GM21360 (cell line): ENCODE measurements at regions not wholly inside any gene's neighbourhood (a gene's known extent, or its start where the extent isn't known, plus 50 kb on each side); places are given as distances from the start of the nearest gene placed in this dataset.

Experiments used
- ATAC-seq: cut with Tn5 transposase; IDR thresholded peaks from one replicate; pipeline ENCODE4 v1.9.1; 2021; ENCODE audit warnings: mild to moderate bottlenecking, moderate library complexity; ENCODE audit not compliant: unreplicated experiment

DNA sequence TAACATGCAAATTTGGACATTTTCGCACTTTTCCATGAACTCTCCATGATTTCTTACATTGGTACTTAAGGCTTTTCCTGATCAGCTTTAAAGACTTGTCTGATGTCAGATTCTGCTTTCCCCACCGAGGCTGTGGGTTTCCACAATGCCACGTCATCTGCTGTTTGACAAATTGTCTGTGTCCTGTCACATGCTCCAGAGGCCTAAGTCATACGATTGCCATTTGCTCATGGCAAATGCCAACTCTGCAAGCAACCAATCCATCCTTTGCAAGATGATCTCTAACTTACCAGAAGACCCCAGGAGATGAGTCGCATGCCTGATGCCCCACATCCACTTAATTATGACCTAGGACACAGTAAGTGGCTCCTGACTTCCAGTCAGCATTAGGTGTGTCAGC is 556.5 kb downstream of the BMP2 start:
- ATAC-seq = no peak

- ATAC-seq = no peak
Measured at GRCh38 chr20:7327810-7328209, 560.3 kb downstream of the BMP2 start.

- ATAC-seq = no peak
Measured at GRCh38 chr20:7330850-7331249, 563.4 kb downstream of the BMP2 start.

- no peak for ATAC-seq
Measured at GRCh38 chr20:7332169-7332568, 564.7 kb downstream of the BMP2 start.

DNA sequence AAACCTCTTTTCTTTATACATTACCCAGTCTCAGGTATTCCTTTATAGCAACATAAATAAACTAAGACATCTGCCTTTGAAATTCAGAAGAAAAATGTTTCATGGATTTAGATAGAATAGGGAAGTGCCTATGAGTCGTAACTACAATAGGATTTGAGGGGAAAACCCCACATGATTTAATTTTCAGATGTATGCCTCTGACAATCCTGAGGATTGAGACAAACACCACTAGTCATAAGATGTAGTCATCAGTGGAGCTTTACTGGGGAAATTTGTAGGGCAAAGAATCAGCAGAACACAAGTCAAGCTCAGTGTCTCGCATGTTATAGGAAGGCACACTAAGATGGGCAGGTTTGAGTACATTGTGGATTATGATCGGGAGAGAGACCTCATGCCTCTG is 566.4 kb downstream of the BMP2 start:
- no peak for ATAC-seq

GRCh38 chr20:7346026-7346425 is 578.5 kb downstream of the BMP2 start:
- no peak for ATAC-seq

DNA sequence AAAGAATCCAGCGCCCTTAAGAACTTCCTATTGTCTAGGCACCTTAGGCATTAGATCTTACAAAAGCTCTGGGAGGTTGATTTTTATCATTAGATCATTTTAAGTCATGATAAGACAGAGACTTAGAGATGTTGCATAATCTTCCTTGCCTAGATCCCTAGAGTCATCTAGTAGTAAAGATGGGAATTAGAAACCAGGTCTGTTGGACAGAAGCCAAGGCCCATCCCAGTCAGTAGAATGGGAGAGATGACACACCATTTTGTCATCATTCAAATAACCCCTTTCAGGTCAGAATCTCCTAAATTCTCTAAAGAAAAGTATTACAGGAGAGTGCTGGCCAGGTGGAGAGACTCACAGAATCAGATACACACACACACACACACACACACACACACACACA is 579.1 kb downstream of the BMP2 start:
- no peak for ATAC-seq

DNA sequence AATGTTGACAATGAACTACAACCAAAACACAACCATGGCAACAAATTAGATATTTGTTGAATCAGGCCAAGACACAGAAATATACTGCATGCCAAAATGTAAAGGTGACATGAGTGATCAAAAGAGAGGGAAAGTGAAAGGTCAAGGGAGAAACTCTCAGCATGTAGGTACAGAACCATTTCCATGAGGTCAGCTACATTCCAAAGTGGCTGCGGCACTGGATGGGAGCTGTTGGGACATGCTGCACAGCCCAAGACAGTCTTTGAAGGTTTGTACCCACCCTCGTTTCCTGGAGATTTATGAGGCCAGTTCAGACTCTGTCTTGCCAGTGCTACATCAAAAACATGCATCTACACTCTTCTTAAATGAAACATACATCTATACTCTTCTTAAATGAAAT is 579.9 kb downstream of the BMP2 start:
- ATAC-seq = no peak

GRCh38 chr20:7348253-7348652 is 580.8 kb downstream of the BMP2 start:
- ATAC-seq = no peak

DNA sequence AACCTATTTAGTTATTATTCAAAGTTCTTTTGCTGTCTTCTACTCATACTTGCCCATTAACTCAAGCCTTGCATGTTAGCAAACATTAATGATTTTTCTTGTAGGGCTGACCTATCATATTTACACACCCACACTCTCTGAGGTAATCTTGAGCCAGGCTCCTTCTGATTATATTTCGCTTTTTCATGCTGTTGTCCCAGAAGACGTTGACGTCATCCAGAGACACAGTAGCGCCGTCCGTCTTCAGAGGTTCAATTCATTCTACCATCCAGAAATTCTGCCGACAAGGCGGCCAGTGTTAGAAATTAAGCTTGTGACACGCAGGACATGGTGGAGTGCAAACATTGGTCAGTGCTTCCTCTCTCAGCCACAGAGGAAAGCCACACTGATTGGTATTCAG is 584.7 kb downstream of the BMP2 start:
- no peak for ATAC-seq

DNA sequence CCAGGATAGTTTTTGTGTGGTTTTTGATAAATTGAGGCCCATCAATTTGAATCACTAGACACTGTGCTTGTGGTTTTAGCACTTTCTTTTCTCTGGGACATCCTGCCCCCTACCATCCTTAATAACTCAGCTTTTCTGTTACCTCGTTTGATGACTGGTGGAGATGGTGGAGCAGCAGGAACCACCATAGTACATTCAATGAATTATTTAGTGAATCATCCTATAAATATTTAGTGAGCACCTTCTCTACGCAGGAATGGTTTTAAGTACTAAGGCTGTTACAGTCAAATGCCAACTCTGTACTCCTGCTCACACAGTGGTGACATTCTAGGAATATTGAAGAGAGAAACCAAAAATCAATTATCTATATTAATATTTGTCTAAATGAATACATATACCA is 585.2 kb downstream of the HAO1 start:
- no peak for ATAC-seq

- no peak for ATAC-seq
Measured at GRCh38 chr20:7358670-7359069, 581.6 kb downstream of the HAO1 start.

GRCh38 chr20:7359739-7360138 is 580.5 kb downstream of the HAO1 start:
- no peak for ATAC-seq

DNA sequence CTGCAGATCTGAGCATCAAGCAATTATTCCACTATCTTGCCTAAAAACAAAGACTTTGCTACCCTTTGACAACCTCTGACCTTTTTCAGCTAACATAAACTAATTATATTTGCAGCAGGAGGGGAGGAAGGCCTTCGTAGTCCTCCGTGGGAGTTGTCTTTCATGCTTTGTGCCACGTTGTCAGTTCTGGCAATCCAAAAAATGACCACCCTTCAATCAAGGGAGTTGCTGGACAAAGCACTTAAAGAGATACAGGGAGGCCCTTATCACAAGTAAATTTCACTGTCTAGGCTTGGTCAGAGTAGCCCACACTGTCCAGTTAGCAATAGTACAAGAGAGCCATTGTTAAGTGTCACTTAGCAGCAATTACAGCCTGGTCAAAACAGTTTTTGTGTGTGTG is 578.9 kb downstream of the HAO1 start:
- ATAC-seq = no peak

GRCh38 chr20:7361931-7362330 is 578.3 kb downstream of the HAO1 start:
- no peak for ATAC-seq

DNA sequence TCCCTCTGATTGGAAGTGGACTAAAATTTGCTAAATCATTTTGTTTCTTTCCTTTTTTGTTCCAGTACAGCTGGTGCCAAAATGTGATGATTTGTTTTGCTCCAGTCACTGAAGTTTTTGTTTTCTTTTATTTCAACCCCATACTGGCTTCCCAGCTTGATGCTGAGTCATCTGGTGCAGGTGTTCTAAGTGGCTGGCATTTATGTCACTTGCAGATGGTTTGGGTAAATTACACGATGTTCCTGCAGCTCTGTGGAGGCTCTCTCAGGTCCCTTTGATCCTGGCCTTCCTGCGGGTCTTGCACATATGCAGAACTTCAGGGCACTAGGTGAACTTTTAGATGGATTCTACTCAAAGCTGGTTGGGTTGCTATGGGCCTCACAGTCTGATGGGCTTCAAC is 577.7 kb downstream of the HAO1 start:
- no peak for ATAC-seq

GRCh38 chr20:7366189-7366588 is 574.1 kb downstream of the HAO1 start:
- no peak for ATAC-seq

- no peak for ATAC-seq
Measured at GRCh38 chr20:7371518-7372163, 568.6 kb downstream of the HAO1 start.

- ATAC-seq = no peak
Measured at GRCh38 chr20:7375905-7376304, 564.4 kb downstream of the HAO1 start.

GRCh38 chr20:7378864-7379605 is 561.2 kb downstream of the HAO1 start:
- no peak for ATAC-seq

DNA sequence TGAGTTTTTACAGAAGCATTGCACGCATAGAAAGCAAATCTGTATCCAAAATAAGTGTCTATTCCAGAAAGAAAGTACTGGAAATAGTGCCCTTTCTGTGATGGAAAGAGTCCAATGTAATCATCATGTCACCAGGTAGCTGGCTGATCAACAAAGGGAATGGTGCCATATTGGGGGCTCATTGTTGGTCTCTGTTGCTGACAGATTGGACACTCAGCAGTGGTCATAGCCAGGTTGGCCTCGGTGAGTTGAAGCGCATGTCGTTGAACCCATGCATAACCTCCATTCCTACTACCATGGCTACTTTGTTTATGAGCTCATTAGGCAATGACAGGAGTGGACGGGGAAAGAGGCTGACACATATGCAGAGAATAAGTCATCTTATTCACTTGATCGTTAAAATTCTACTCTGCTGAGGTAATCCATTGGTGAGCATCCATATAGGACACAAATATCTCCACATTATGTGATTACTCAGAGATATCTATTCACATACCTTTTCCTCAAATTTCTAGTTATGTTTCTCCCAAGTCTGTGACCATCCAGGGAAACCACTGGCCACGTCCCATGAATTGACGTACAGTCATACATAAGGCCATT is 560.5 kb downstream of the HAO1 start:
- ATAC-seq = no peak

DNA sequence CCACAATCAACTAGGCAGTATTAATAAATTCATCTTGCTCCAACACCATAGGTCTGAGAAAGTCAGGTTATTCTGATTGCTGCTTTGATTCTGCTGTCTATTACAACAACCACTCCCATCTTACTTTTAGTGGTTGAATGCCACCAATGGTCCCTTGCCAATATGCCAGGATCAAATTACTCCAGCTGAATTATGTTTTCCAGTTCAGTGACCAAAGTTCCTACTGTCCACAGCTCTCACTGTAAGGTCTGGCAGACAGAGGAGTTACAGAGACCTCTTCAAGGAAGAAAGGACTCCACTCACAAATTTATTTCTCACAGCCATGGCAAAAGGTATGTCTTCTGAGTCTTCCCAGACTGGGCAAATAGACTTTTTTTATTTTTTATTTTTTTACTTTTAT is 557.0 kb downstream of the HAO1 start:
- no peak for ATAC-seq
